ENCODE measurements at regions not wholly inside any gene's neighbourhood (a gene's known extent, or its start where the extent isn't known, plus 50 kb on each side); places are given as distances from the start of the nearest gene placed in this dataset.

DNA sequence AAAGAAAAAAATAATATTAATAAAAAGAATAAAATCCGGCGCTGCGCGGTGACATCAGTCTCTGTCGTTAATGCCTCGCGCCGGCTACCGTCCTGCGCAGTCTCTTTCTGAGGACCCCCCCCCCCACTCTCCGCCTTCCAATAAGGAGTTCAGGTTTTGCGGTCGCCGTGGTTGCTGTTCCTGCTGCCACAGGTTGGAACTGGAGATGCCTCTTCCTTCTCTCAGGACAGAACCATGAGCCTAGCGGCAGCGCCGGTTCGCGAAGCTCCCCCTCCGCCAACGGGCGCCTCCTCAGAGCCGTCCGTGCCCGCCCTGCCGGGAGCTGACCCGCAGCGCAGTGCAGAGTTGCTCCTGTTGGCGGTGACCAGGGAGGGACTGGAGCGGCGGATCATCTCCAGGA lies 2093.4 kb downstream of the TP53TG3F start:
- Mint-ChIP-seq H3K4me3 (no peak overlapping the region), H3K27me3 (no peaks in the 10 kb centered on the region), H3K27ac (no peak overlapping the region), H3K9me3 (ENCODE audit: insufficient read depth) (peaks cover 11% of the 10 kb centered on the region), H3K4me1 (no peaks in the 10 kb centered on the region)
- Histone ChIP-seq H3K4me3 (ENCODE audit: control extremely low read depth in 1 of 5, extremely low read depth in 1 of 5, insufficient read depth in 1 of 5, low read depth in 2 of 5, low read length in 4 of 5) (no peak overlapping the region), H3K9me3 (ENCODE audit: control extremely low read depth in 1 of 3, control insufficient read depth in 2 of 3, insufficient read depth in 1 of 3, low read length in 2 of 3) (peaks cover 0 to 10% (median 0%) of the 10 kb centered on the region in 3 donors), H2AFZ (ENCODE audit: insufficient read depth, low read depth, low read length, poor library complexity, severe bottlenecking) (no peak overlapping the region), H3K27ac (ENCODE audit: low read length in 2 of 2) (no peak overlapping the region), H3K4me1 (ENCODE audit: control insufficient read depth in 2 of 2, insufficient read depth in 2 of 2, low read length in 2 of 2) (no peaks in the 10 kb centered on the region), H3K27me3 (replicated peaks in 1 of 4; ENCODE audit: control extremely low read depth in 1 of 4, control insufficient read depth in 3 of 4, insufficient read depth in 4 of 4, low read length in 3 of 4) (no peaks in the 10 kb centered on the region), H3K9ac (ENCODE audit: low read length) (no peak overlapping the region), H4K20me1 (ENCODE audit: control insufficient read depth, insufficient read depth, low read length, poor library complexity, severe bottlenecking) (no peaks in the 10 kb centered on the region), H3K79me2 (ENCODE audit: control insufficient read depth, insufficient read depth, low read length) (no peaks in the 10 kb centered on the region), H3K36me3 (replicated peaks in 1 of 2; ENCODE audit: control extremely low read depth in 1 of 2, control insufficient read depth in 1 of 2, extremely low read depth in 1 of 2, insufficient read depth in 2 of 2, low read length in 1 of 2) (no peaks in the 10 kb centered on the region), H3K4me2 (replicated peaks; ENCODE audit: low read depth, low read length, poor library complexity, severe bottlenecking) (no peak overlapping the region)
- DNase-seq = no peak
- ChIA-PET CTCF (no interaction called here), POLR2A (no interaction called here)
- WGBS (ENCODE audit: insufficient coverage) = 60% methylated on average over 28 of the region's 31 CpGs
- intact Hi-C loops (cut with micrococcal nuclease) = no loop called here
- no peak for TF ChIP-seq EZH2 (IDR thresholded peaks at IDR 0.05; ENCODE audit: borderline replicate concordance, insufficient read depth, low read depth, low read length, poor library complexity, severe bottlenecking)
- TF ChIP-seq, protein P1, sequence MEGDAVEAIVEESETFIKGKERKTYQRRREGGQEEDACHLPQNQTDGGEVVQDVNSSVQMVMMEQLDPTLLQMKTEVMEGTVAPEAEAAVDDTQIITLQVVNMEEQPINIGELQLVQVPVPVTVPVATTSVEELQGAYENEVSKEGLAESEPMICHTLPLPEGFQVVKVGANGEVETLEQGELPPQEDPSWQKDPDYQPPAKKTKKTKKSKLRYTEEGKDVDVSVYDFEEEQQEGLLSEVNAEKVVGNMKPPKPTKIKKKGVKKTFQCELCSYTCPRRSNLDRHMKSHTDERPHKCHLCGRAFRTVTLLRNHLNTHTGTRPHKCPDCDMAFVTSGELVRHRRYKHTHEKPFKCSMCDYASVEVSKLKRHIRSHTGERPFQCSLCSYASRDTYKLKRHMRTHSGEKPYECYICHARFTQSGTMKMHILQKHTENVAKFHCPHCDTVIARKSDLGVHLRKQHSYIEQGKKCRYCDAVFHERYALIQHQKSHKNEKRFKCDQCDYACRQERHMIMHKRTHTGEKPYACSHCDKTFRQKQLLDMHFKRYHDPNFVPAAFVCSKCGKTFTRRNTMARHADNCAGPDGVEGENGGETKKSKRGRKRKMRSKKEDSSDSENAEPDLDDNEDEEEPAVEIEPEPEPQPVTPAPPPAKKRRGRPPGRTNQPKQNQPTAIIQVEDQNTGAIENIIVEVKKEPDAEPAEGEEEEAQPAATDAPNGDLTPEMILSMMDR (IDR thresholded peaks at IDR 0.05) = no peak
- no peak for ATAC-seq (ENCODE audit: low read depth)

GRCh38 chr16:35557731-35558130 lies 2098.3 kb downstream of the TP53TG3F start:
- DNase-seq (no peak), ATAC-seq (ENCODE audit: low read depth) (no peak)
- no peak overlapping the region for H2AFZ ChIP-seq (ENCODE audit: insufficient read depth, low read depth, low read length, poor library complexity, severe bottlenecking)
- Mint-ChIP-seq H3K27me3 (no peaks in the 10 kb centered on the region), H3K4me3 (no peak overlapping the region), H3K9me3 (ENCODE audit: insufficient read depth) (peaks cover 18% of the 10 kb centered on the region), H3K27ac (no peak overlapping the region), H3K4me1 (no peaks in the 10 kb centered on the region)
- H3K27me3 ChIP-seq (replicated peaks in 1 of 4; ENCODE audit: control extremely low read depth in 1 of 4, control insufficient read depth in 3 of 4, insufficient read depth in 4 of 4, low read length in 3 of 4) = no peaks in the 10 kb centered on the region
- no peaks in the 10 kb centered on the region for H3K36me3 ChIP-seq (replicated peaks in 1 of 2; ENCODE audit: control extremely low read depth in 1 of 2, control insufficient read depth in 1 of 2, extremely low read depth in 1 of 2, insufficient read depth in 2 of 2, low read length in 1 of 2)
- no peaks in the 10 kb centered on the region for H4K20me1 ChIP-seq (ENCODE audit: control insufficient read depth, insufficient read depth, low read length, poor library complexity, severe bottlenecking)
- intact Hi-C loops (cut with micrococcal nuclease) = no loop called here
- POLR2A ChIA-PET = no interaction called here
- no peaks in the 10 kb centered on the region for H3K79me2 ChIP-seq (ENCODE audit: control insufficient read depth, insufficient read depth, low read length)
- H3K27ac ChIP-seq (ENCODE audit: low read length in 2 of 2) = no peak overlapping the region
- CTCF ChIA-PET = no interaction called here
- H3K9ac ChIP-seq (ENCODE audit: low read length) = no peak overlapping the region
- no peaks in the 10 kb centered on the region for H3K4me1 ChIP-seq (ENCODE audit: control insufficient read depth in 2 of 2, insufficient read depth in 2 of 2, low read length in 2 of 2)
- H3K9me3 ChIP-seq (ENCODE audit: control extremely low read depth in 1 of 3, control insufficient read depth in 2 of 3, insufficient read depth in 1 of 3, low read length in 2 of 3) = peaks cover 0 to 5% (median 0%) of the 10 kb centered on the region in 3 donors
- no peak for TF ChIP-seq EZH2 (IDR thresholded peaks at IDR 0.05; ENCODE audit: borderline replicate concordance, insufficient read depth, low read depth, low read length, poor library complexity, severe bottlenecking)
- TF ChIP-seq, protein P1 (IDR thresholded peaks at IDR 0.05) = no peak
- H3K4me2 ChIP-seq (replicated peaks; ENCODE audit: low read depth, low read length, poor library complexity, severe bottlenecking) = no peak overlapping the region
- no peak overlapping the region for H3K4me3 ChIP-seq (ENCODE audit: control extremely low read depth in 1 of 5, extremely low read depth in 1 of 5, insufficient read depth in 1 of 5, low read depth in 2 of 5, low read length in 4 of 5)
- WGBS (ENCODE audit: insufficient coverage) = 75% methylated on average over 2 of the region's 2 CpGs

Data from B cell (primary cell).